ELR (cell line): ENCODE measurements at regions not wholly inside any gene's neighbourhood (a gene's known extent, or its start where the extent isn't known, plus 50 kb on each side); places are given as distances from the start of the nearest gene placed in this dataset.
A peak's percentile ranks its signal among the peaks of the same experiment; 100 is the strongest.
"Not testable (repeated sequence)": the region's sequence is repeated elsewhere in the genome, so short reads cannot be mapped to it uniquely, and the experiment has no call there.

Experiments
- DNase-seq: peaks from one replicate; pipeline ENCODE4 v3.0.0-alpha.2; 2015; ENCODE audit warnings: low read depth

DNA sequence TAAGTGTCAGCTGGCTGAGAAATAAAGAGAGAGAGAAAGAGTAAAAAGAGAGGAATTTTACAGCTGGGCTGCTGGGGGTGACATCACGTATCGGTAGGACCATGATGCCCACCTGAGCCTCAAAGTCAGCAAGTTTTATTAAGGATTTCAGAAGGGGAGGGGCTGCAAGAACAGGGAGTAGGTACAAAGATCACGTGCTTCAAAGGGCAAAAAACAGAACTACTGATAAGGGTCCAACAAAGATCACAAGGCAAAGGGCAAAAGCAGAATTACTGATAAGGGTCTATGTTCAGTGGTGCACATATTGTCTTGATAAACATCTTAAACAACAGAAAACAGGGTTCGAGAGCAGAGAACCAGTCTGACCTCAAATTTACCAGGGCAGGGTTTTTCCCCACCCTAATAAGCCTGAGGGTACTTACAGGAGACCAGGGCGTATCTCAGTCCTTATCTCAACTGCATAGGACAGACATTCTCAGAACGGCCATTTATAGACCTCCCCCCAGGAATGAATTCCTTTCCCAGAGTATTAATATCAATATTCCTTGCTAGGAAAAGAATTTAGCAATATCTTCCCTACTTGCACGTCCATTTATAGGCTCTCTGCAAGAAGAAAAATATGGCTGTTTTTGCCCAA is 128.3 kb upstream of the PZP start:
- not testable (repeated sequence) for DNase-seq

DNA sequence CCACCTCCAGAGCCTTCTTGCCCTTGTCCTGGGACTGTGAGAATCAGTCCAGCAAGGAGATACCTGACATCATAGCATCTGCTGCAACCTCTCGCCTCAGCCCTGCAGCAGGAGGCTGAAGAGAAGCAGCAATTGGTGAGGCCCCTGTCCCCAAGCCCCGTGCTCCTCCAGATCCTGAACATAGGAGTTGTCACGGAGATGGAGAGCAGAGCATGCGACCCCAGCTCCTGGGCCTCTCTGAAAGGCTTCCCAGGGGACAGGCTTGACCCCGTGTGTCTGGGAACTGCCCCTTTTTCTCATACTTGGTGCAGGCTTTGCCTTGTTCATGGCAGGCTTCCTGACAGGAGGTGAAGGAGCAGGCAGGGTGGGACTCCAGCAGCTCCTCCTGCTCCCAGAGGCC is 127.7 kb upstream of the PZP start:
- DNase-seq, result no peak

DNA sequence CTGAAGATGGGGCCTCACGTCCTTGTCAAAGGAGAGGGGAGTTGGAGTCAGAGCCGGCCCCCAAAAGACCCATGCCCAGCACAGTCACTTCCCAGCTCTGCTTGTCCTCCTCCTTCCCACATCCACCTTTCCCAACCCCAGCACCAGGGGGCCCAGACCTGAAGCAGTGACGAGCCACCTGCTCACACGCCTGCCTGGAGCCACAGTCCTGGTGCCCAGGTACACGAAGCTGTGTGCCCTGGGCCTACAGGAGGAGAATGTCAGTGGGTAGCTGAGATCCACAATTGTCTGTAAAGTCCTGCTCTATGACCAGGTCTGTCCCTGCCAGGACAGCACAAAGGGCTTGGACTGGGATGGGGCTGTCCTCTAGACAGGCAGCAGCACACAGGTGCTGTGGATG is 126.8 kb upstream of the PZP start:
- DNase-seq, result no peak

DNA sequence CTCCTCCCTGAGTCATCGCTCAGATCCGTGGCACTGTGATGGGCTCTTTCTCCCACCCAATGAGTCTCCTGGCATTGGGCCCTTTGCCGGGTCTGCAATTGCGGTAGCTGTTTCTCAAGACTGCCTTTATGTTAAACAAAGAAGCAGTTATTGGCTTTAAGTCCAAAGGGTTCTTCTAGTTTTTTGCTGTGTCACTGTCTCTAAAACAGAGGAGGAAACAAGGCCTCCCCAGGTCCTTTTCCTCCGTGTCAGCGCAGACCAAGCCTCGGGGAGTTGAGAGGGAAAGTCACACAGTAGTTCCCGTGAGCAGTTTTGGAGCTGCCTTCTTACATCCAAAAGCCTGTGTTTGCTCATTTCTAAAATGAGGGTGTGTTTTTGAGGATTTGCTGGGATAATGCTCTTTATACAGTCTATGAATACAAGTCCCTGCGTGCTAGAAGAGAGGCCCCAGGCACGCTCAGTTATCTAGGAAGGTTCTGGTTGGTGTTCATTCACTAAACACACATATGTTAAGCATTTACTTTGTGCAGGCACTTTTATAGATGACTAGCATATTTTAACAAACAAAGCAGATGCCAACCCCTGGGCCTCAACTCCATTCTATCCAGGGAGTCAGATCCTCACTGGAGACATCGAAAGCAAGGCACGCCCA is 126.0 kb upstream of the PZP start:
- DNase-seq, result no peak

DNA sequence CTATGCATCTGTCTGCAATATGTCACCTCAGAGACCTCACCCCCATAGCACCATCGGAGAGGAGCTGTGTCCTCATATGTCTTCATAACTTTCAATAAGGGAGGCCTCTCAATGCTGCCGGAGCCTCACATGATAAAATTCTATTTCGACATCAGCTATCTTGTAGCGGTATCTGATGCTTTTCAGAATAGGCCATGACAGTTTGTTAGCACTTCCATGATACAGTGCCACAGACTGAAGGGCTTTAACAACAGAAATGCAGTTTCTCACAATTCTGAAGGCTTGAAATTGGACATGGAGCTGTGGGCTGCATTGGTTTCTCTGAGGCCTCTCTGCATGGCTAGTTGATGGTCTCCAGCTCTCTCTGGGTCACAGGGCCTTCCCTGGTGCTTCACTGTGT is 125.0 kb upstream of the PZP start:
- DNase-seq, result no peak

DNA sequence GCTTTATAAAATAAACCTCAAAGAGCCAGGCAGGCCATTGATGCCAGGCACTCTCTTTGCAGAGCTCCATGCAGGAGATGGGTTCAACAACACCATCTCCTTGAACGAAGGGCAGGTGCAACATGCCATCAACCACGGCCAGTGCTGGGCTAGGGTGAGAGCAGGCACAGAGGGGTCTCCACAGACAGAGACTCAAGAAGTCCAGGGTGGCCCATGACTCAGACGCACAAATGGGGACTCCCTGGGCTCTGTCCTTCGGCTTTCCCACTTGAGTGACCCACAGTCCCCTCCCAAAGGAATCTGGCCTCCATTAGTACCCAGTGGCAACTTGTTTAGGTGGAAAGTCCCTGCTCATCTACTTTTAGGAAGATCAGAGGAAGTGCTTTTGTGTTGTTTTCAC is 124.4 kb upstream of the PZP start:
- DNase-seq, result no peak

DNA sequence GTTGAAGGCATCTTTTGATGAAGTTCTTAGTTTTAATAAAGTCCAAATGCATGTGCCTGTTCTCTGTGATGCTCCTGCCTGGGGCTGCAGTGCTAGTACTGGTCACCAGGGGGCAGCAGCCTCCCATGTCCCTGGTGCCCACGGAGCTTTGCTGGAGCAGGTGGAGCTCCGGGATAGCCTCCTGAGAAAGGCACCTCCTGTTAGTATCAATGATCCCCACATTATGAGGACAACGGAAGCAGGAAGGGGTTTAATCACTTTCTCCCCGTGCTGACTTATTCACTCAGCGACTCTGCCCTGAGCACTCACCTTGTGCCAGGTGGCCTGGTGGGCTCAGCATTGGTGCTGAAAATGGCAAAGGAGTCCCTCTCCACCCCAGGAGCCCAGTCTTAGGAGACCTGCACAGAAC is 123.0 kb upstream of the PZP start:
- DNase-seq, result peak; percentile 63

DNA sequence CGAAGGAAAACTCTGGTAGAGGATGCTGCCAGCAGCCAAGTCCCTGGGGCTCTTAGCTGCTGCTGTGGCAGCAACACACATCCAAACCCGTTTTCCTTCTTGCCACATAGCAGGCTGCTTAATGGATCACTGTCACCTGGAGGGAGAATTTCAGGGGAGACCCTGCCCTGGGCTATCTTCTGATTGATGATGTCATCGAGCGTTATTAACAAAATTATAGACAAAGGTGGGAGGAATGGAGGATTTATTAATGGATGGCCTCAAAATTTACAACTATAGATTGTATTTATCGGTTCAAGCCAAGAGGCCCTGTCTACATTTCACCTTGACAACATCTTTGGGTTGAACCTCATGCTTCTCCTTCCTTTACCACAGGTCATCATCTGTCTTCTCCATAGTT is 120.8 kb upstream of the PZP start:
- no peak for DNase-seq

DNA sequence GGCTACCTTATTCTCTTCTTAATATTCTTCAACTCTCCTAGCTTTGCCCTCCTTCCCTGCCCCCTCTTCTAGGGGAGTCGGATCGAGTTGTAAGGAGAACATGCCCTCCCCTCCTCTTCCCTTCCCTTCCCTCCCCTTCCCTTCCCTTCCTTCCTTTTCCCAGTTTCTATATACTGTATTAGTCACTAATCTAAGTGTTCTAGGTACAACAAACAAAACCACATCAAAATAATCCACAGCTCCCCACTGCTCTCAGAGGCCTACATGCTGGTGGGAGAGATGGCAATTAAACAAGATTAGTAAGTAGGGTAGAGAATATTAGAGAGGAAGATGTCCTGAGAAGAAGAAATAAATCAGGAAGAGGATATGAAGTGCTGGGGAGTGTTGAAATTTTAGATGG is 119.9 kb upstream of the PZP start:
- DNase-seq, result no peak

DNA sequence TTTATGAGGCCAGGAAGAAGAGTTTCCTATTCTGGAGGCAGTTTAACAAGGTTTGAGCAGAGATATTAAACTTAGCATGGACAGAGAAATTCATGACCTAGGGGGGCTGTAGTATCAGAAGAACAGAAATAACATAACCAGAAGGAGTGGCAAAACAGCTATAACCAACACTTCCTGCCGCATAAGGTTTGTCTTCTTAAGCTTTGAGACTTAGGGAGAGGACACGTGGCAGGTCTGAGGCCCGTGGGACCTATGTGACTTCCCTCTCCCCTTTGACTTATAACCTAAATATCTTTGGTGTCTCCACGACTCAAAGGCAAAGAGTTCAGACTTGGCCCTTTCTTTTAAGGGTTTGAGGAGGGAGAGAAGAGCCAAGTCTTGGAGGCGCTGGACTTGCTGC is 119.1 kb upstream of the PZP start:
- no peak for DNase-seq

DNA sequence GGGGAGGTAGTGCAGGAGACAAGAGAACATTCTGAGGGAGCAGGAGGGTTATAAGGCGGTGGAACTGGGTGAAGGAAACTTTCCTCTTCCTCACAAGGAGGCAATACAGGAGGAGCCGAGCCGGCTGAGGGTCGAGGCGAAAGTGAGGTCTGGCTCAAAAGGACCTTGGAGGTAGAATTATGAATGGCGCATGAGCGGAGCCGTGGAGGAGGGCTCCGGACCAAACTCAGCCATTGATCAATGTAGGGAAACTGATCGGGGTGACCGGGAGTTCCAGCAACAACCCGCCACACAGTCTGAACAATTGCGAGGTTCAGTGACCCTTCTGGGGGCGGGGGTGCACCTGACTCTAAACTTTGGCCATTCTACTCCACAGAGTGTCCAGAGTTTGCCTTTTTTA is 118.7 kb upstream of the PZP start:
- DNase-seq, result not testable (repeated sequence)

DNA sequence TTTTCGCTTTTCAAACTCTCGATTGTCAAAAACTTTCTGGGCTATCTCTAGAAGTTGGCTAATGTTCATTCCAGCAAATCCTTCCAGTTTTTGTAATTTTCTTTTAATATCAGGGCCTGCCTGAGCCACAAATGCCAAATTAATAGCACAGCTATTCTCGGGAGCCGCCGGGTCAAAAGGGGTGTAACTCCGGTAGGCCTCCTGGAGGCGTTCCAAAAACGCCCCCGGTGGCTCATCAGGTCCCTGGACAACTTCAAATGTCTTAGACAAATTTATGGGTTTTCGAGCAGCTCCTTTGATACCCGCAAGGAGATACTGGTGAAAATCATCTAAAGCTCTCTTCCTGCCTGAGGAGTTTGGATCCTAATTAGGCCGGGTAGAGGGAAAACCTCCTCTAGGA is 117.9 kb upstream of the PZP start:
- no peak for DNase-seq

DNA sequence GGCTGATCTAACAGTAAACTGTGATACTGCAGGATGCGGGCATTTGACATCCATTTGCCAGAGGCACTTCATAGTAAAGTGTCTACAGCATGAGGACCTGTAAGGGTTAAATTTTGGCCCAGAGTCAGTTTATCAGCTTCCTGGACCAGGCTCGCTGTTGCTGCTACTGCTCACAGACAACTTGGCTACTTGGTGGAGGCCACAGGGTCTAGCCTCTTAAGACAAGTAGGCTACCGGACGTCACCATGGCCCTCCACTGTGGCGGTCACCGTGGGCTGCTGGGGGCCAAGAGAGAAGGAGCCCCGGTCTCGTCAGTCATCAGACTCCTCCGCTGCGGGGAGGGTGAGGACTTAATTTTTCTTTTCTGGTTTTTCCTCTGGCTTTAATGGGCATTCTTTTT is 117.3 kb upstream of the PZP start:
- DNase-seq, result no peak

DNA sequence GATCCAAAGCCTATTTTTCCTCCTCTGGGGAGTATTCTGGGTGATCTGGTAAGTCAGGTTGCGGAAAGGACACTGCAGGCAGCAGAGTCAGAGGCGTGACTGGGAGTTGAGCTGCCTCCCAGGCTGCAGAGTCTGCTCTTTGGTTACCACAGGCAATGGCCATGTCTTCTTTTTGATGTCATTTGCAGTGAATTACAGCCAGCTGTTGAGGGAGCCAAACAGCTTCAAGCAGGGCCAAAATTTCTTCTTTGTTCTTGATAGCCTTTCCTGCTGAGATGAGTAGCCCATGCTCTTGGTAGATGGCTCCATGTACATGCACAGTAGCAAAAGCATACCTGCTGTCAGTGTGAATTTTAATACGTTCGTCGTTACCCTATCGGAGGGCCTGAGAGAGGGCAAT is 116.6 kb upstream of the PZP start:
- DNase-seq, result no peak

DNA sequence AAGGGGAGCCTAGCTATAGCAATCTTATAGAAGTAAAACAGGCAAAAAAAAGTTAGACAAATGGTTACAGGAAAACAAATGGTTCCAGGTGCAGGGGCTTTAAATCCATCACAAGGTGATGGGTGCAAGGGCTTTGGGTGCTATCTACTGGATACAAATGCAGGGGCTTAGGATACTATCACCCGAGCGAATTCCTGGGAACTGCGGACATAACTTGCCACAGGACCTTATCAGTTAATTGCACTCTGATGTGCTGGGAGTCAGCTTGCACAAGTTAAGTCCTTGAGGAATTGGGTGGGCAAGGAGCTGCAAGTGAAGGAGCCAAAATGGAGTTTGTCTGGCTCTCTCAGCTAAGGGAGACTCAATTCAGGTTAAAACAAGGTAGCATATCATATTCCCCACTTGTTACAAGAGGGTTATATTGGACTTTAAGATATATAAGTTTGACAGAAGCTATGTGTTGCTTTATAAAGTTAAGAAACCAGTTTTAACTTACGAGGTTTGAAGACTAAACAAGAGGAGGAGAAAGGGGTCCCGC is 115.0 kb upstream of the PZP start:
- DNase-seq, result no peak

DNA sequence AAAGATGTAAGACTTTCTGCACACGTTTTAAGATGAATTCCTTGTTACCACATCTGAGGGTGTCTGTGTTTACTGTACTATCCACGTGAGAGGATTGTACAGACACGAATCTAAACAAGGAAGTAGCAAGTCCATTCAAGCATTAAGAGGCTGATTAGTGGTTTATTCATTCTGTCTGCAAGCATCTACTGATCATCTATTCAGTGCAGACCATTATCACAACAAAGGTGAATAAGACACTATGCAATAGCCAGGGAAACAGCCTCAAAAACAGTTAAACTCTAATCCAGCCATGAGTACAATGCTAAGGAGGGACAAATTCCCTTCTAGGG is 111.6 kb upstream of the PZP start:
- no peak for DNase-seq

DNA sequence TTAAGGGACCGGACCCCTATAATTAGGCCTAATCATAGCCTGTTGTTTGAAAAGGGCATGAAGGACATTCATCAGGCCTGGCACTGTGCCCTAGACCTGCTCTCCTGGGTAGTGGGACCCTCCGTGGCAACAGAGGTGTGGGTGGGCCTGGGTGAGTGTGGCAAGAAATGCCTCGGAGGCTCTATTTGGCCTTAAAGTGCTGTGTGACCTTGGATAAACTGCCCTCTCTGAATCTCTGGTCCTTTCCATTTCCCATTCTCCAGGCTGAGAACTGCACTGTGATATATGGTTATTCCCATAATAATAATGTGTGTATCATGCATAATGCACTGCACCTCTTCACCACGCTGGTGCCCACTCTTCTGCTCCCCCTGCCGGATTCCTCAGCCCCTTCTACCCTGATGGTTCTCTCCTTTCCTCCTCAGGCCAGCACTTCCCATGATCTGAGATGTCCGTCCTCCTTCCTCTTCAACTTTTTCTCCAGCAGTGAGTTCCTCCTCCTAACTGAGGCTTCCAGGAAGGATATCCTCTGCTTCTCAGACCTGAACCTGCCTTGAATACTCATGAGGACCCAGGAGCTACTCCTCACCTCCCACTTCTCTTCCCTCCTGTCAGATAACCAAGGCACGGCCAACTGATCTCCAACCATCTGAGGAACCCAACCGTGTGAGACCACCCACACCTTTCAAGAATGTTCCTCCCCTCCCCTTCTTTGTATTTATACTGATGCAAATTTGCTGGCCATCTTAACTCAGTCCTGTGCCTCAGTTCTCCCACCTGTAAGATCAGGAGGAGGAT is 111.0 kb upstream of the PZP start:
- DNase-seq, result peak; percentile 11

DNA sequence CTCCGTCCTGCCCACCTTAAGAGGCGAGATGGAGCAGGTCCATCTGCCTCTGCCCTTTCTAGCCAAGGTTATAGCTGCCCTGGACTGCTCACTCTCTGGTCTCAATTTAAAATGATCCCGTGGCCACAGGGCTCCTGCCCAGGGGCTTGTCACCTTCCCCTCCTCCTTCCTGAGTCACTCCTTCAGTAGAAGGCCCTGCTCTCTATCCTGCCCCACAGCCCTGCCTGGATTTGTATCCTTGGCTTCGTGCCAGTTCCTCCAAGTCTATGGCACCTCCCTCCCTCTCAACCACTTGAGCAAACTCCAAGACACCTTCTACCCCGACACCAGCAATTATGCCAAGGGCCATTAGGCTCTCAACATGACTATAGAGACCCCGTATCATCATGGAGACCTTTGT is 105.3 kb upstream of the PZP start:
- DNase-seq, result not testable (repeated sequence)

DNA sequence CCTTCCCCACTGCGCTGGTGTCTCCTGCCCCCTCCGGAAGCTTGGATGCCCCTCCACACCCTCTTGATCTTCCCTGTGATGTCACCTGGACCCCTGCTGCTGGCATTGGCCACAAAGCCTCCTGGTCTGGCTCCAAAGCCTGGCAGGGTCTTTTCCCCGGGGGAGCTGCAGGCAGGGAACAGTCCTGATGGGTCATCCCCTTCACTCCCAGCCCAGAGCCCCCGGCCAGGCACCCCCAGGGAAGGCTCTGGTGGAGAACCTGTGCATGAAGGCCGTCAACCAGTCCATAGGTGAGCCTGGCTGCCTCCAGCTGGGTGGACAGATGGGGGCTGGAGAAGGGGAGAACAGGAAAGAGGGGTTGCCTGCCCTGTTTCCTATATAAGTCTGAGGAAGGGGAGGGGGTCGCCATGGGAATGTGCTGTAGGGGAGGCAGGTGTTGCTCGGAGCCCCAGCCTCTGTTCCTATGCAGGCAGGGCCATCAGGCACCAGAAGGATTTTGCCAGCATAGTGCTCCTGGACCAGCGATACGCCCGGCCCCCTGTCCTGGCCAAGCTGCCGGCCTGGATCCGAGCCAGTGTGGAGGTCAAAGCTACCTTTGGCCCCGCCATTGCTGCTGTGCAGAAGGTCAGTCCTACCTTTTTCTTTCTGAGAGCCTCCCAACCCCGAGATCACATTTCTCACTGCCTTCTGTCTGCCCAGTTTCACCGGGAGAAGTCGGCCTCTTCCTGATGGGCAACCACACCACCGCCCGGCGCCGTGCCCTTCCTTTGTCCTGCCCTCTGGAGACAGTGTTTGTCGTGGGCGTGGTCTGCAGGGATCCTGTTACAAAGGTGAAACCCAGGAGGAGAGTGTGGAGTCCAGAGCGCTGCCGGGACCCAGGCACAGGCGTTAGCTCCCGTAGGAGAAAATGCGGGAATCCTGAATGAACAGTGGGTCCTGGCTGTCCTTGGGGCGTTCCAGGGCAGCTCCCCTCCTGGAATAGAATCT is 104.5 kb upstream of the PZP start:
- not testable (repeated sequence) for DNase-seq

DNA sequence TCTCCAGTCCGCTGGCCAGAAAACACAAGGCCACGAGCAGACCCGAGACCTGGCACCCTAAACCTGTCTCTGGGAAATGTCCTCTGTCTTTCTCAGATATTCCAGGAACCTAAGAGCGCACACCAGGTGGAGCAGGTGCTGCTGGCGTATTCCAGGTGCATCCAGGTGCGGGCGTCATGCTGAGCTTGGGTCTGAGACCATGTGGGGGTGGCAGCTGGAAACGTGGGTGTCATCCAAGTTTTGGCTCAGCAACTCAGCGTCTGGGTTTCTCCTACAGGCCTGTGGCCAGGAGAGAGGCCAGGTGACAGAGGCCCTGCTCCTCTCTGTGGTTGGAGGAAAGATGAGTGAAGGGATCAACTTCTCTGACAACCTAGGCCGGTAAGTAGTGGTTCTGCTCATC is 103.3 kb upstream of the PZP start:
- DNase-seq, result not testable (repeated sequence)

DNA sequence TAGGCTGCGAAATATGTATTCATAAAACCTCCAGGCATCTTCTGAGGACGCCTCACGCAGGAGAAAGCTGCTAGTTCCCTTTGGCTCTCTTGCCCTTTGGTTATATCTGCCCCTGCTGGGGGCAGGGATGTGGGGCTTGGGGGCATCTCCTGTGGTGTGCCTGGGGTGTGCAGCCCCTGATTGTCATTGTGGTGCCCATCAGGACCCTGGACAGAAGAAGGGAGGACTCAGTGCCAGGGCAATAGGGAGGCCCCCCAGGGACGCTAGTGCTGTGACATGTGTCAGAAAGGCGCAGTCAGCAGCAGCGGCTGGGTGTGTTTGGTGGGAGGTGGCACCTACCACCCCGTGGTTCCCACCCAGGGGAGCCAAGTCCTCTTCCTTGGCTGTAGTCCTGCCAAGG is 102.5 kb upstream of the PZP start:
- not testable (repeated sequence) for DNase-seq

DNA sequence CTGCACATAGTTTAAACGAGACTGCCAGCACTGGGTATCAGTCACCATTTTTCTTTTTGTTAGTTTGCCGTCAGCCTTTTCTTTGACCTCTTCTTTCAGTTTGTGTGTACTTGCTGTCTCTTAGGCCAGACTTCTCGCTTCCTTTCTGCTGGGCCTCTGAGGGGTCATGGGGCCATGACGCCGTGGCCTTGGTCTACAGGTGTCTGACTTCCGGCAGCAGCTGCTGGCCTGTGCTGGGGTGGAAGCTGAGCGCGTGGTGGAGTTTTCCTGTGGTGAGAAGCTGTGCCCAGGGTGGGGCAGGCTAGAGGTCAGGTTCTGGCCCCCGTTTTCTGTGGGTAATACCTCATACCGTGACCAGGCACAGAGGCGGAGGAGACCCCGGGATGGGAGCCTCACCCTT is 101.6 kb upstream of the PZP start:
- DNase-seq, result not testable (repeated sequence)
